AG09309 (cell line): ENCODE measurements at regions not wholly inside any gene's neighbourhood (a gene's known extent, or its start where the extent isn't known, plus 50 kb on each side); places are given as distances from the start of the nearest gene placed in this dataset.
"Not testable (repeated sequence)": the region's sequence is repeated elsewhere in the genome, so short reads cannot be mapped to it uniquely, and the experiment has no call there.

ENCODE experiments used
- DNase-seq: peaks from one replicate; pipeline ENCODE4 v3.0.0-alpha.2; 2010; ENCODE audit warnings: low read depth
- H3K4me3 ChIP-seq: 2 replicates; pipeline ENCODE4 v1.5.1; 2011; ENCODE audit warnings: mild to moderate bottlenecking, low read depth, low read length, moderate library complexity; ENCODE audit not compliant: control insufficient read depth
- CTCF ChIP-seq: IDR thresholded peaks from 2 replicates; pipeline ENCODE4 v1.5.1; 2011; ENCODE audit warnings: mild to moderate bottlenecking, low read depth, low read length, inconsistent platforms; ENCODE audit not compliant: insufficient read depth, control insufficient read depth; ENCODE audit errors: missing control alignments

GRCh38 chr2:225821351-225821750 is 421.8 kb downstream of the NYAP2 start:
- H3K4me3 ChIP-seq: no peak overlapping the region
- TF ChIP-seq CTCF: no peak
- no peak for DNase-seq

- TF ChIP-seq CTCF: no peak
- H3K4me3 ChIP-seq: no peak overlapping the region
- DNase-seq: no peak
Measured at GRCh38 chr2:225820826-225821225, 421.3 kb downstream of the NYAP2 start.

- DNase-seq: no peak
- H3K4me3 ChIP-seq: no peak overlapping the region
- no peak for TF ChIP-seq CTCF
Measured at GRCh38 chr2:225814554-225814953, 415.0 kb downstream of the NYAP2 start.

GRCh38 chr2:225806105-225806504 is 406.6 kb downstream of the NYAP2 start:
- H3K4me3 ChIP-seq: no peak overlapping the region
- no peak for DNase-seq
- no peak for TF ChIP-seq CTCF

GRCh38 chr2:225802076-225802475 is 402.6 kb downstream of the NYAP2 start:
- not testable (repeated sequence) for DNase-seq, H3K4me3 ChIP-seq

GRCh38 chr2:225797394-225797793 is 397.9 kb downstream of the NYAP2 start:
- DNase-seq: no peak
- H3K4me3 ChIP-seq: no peak overlapping the region
- TF ChIP-seq CTCF: no peak

- DNase-seq: no peak
- H3K4me3 ChIP-seq: no peak overlapping the region
- TF ChIP-seq CTCF: no peak
Measured at GRCh38 chr2:225794652-225795400, 395.3 kb downstream of the NYAP2 start.
